DMS 273 (cell line): ENCODE measurements at regions not wholly inside any gene's neighbourhood (a gene's known extent, or its start where the extent isn't known, plus 50 kb on each side); places are given as distances from the start of the nearest gene placed in this dataset.
"Not testable (repeated sequence)": the region's sequence is repeated elsewhere in the genome, so short reads cannot be mapped to it uniquely, and the experiment has no call there.

ENCODE experiments used
- DNase-seq: peaks from one replicate; lab custom pipeline; 2025; ENCODE audit not compliant: unreplicated experiment; lab: John Stamatoyannopoulos, UW

- DNase-seq: no peak
Observed at GRCh38 chr2:53130441-53130943, 637.1 kb upstream of the CHAC2 start.

- DNase-seq: no peak
Observed at GRCh38 chr2:53129851-53130250, 637.8 kb upstream of the CHAC2 start.

- no peak for DNase-seq
Observed at GRCh38 chr2:53127061-53127650, 640.4 kb upstream of the CHAC2 start.

- DNase-seq: no peak
Observed at GRCh38 chr2:53114991-53115390, 652.6 kb upstream of the CHAC2 start.

- no peak for DNase-seq
Observed at GRCh38 chr2:53114582-53114981, 653.0 kb upstream of the CHAC2 start.

GRCh38 chr2:53112408-53112807 is 655.2 kb upstream of the CHAC2 start:
- not testable (repeated sequence) for DNase-seq

GRCh38 chr2:53111406-53111805 is 656.2 kb upstream of the CHAC2 start:
- no peak for DNase-seq

- no peak for DNase-seq
Observed at GRCh38 chr2:53111004-53111403, 656.6 kb upstream of the CHAC2 start.

GRCh38 chr2:53108246-53108645 is 659.4 kb upstream of the CHAC2 start:
- DNase-seq: no peak

GRCh38 chr2:53104263-53104662 is 663.3 kb upstream of the CHAC2 start:
- no peak for DNase-seq

- DNase-seq: no peak
Observed at GRCh38 chr2:53103679-53104078, 663.9 kb upstream of the CHAC2 start.

GRCh38 chr2:53098696-53099078 is 668.9 kb upstream of the CHAC2 start:
- DNase-seq: no peak

GRCh38 chr2:53096351-53096750 is 671.3 kb upstream of the CHAC2 start:
- DNase-seq: peak; percentile 5

- no peak for DNase-seq
Observed at GRCh38 chr2:53095664-53096063, 671.9 kb upstream of the CHAC2 start.

GRCh38 chr2:53095227-53095626 is 672.4 kb upstream of the CHAC2 start:
- no peak for DNase-seq

- DNase-seq: no peak
Observed at GRCh38 chr2:53093355-53093754, 674.2 kb upstream of the CHAC2 start.

- no peak for DNase-seq
Observed at GRCh38 chr2:53091183-53091582, 676.4 kb upstream of the CHAC2 start.

- no peak for DNase-seq
Observed at GRCh38 chr2:53087874-53088461, 679.6 kb upstream of the CHAC2 start.

- DNase-seq: no peak
Observed at GRCh38 chr2:53087262-53087873, 680.2 kb upstream of the CHAC2 start.

GRCh38 chr2:53077413-53077812 is 690.2 kb upstream of the CHAC2 start:
- DNase-seq: no peak

GRCh38 chr2:53075760-53076159 is 691.8 kb upstream of the CHAC2 start:
- peak; percentile 38 for DNase-seq

- no peak for DNase-seq
Observed at GRCh38 chr2:53067533-53067932, 700.1 kb upstream of the CHAC2 start.

- DNase-seq: no peak
Observed at GRCh38 chr2:53067056-53067455, 700.5 kb upstream of the CHAC2 start.
